ENCODE measurements at regions not wholly inside any gene's neighbourhood (a gene's known extent, or its start where the extent isn't known, plus 50 kb on each side); places are given as distances from the start of the nearest gene placed in this dataset.

GRCh38 chr6:142561511-142562265 is 259.9 kb downstream of the ADGRG6 start:
- no peak for DNase-seq

- DNase-seq = no peak
Observed at GRCh38 chr6:142562865-142563264, 261.1 kb downstream of the ADGRG6 start.

GRCh38 chr6:142566628-142567396 is 265.0 kb downstream of the ADGRG6 start:
- DNase-seq = peak in 1 of 2 experiments; percentile 6

GRCh38 chr6:142567461-142567860 is 265.7 kb downstream of the ADGRG6 start:
- no peak for DNase-seq

GRCh38 chr6:142568857-142569597 is 267.2 kb downstream of the ADGRG6 start:
- DNase-seq = no peak

GRCh38 chr6:142569676-142570075 is 267.9 kb downstream of the ADGRG6 start:
- no peak for DNase-seq

- no peak for DNase-seq
Observed at GRCh38 chr6:142570221-142570671, 268.4 kb downstream of the ADGRG6 start.

GRCh38 chr6:142592876-142593275 is 291.1 kb downstream of the ADGRG6 start:
- no peak for DNase-seq

GRCh38 chr6:142597836-142598235 is 296.0 kb downstream of the ADGRG6 start:
- no peak for DNase-seq

- no peak for DNase-seq
Observed at GRCh38 chr6:142601427-142601826, 299.6 kb downstream of the ADGRG6 start.

- no peak for DNase-seq
Observed at GRCh38 chr6:142602972-142603371, 301.2 kb downstream of the ADGRG6 start.

GRCh38 chr6:142605922-142606485 is 304.2 kb downstream of the ADGRG6 start:
- no peak for DNase-seq

- DNase-seq = no peak
Observed at GRCh38 chr6:142612956-142613355, 311.1 kb downstream of the ADGRG6 start.

- DNase-seq = no peak
Observed at GRCh38 chr6:142613981-142614380, 312.2 kb downstream of the ADGRG6 start.

- DNase-seq = no peak
Observed at GRCh38 chr6:142617158-142617557, 315.4 kb downstream of the ADGRG6 start.

GRCh38 chr6:142621822-142622221 is 320.0 kb downstream of the ADGRG6 start:
- no peak for DNase-seq

GRCh38 chr6:142624978-142625715 is 319.8 kb downstream of the HIVEP2 start:
- DNase-seq = no peak

- DNase-seq = no peak
Observed at GRCh38 chr6:142627474-142627873, 317.5 kb downstream of the HIVEP2 start.

GRCh38 chr6:142631517-142632385 is 313.2 kb downstream of the HIVEP2 start:
- no peak for DNase-seq

- DNase-seq = no peak
Observed at GRCh38 chr6:142633317-142633716, 311.7 kb downstream of the HIVEP2 start.

- DNase-seq = no peak
Observed at GRCh38 chr6:142635130-142635529, 309.8 kb downstream of the HIVEP2 start.
